Osteoblast (primary cell): ENCODE measurements at regions not wholly inside any gene's neighbourhood (a gene's known extent, or its start where the extent isn't known, plus 50 kb on each side); places are given as distances from the start of the nearest gene placed in this dataset.

Source experiments
- DNase-seq: peaks from one replicate; pipeline ENCODE4 v3.0.0; 2011; ENCODE audit warnings: low spot score, mixed read lengths; ENCODE audit not compliant: insufficient read length; ENCODE audit errors: missing footprints
- H2AFZ ChIP-seq: 2 replicates; pipeline ENCODE4 v1.6.0; 2011; ENCODE audit warnings: mild to moderate bottlenecking, low read length
- H3K27ac ChIP-seq: 2 replicates; pipeline ENCODE4 v1.5.1; 2011; ENCODE audit warnings: mild to moderate bottlenecking, low read depth, low read length, moderate library complexity
- H3K27me3 ChIP-seq: 2 replicates; pipeline ENCODE4 v1.6.0; 2012; ENCODE audit warnings: mild to moderate bottlenecking, control low read depth, inconsistent platforms, low read length, moderate library complexity; ENCODE audit not compliant: insufficient read depth
- H3K36me3 ChIP-seq: 2 replicates; pipeline ENCODE4 v1.5.1; 2011; ENCODE audit warnings: mild to moderate bottlenecking, low read length, control low read depth, moderate library complexity; ENCODE audit not compliant: insufficient read depth
- H3K4me1 ChIP-seq: 2 replicates; pipeline ENCODE4 v1.5.1; 2011; ENCODE audit warnings: mild to moderate bottlenecking, low read length, control low read depth, moderate library complexity; ENCODE audit not compliant: insufficient read depth
- H3K4me2 ChIP-seq: 2 replicates; pipeline ENCODE4 v1.6.0; 2011; ENCODE audit warnings: mild to moderate bottlenecking, low read length; ENCODE audit not compliant: insufficient read depth
- H3K4me3 ChIP-seq: fragments of 200-600 bp; sonication (generic); 3 replicates; pipeline ENCODE4 v1.5.1; 2012; ENCODE audit warnings: mild to moderate bottlenecking, low read length, inconsistent platforms; ENCODE audit not compliant: insufficient read depth
- H3K79me2 ChIP-seq: 2 replicates; pipeline ENCODE4 v1.6.0; 2012; ENCODE audit warnings: mild to moderate bottlenecking, low read length, control low read depth, inconsistent platforms; ENCODE audit not compliant: insufficient read depth
- H3K9me3 ChIP-seq: 2 replicates; pipeline ENCODE4 v1.5.1; 2011; ENCODE audit warnings: low read depth, low read length, control low read depth
- H4K20me1 ChIP-seq: 2 replicates; pipeline ENCODE4 v1.6.0; 2012; ENCODE audit warnings: mild to moderate bottlenecking, low read length, control low read depth; ENCODE audit not compliant: insufficient read depth
- CTCF ChIP-seq: IDR thresholded peaks from 2 replicates; pipeline ENCODE4 v1.5.1; 2011; ENCODE audit warnings: mild to moderate bottlenecking, low read depth, low read length, moderate library complexity; ENCODE audit errors: extremely low read depth

- Histone ChIP-seq H3K4me3 (no peak overlapping the region), H3K4me2 (no peak overlapping the region), H3K36me3 (no peaks in the 10 kb centered on the region), H3K27ac (no peak overlapping the region), H4K20me1 (no peaks in the 10 kb centered on the region), H3K4me1 (no peaks in the 10 kb centered on the region), H3K27me3 (no peaks in the 10 kb centered on the region), H2AFZ (no peak overlapping the region), H3K79me2 (no peaks in the 10 kb centered on the region), H3K9me3 (no peaks in the 10 kb centered on the region)
- DNase-seq = no peak
- TF ChIP-seq CTCF = no peak
These were observed 654.3 kb upstream of the KIF2B start for GRCh38 chr17:53168413-53168812.

GRCh38 chr17:53166731-53167130 lies 656.0 kb upstream of the KIF2B start:
- DNase-seq = no peak
- H3K79me2 ChIP-seq = no peaks in the 10 kb centered on the region
- no peaks in the 10 kb centered on the region for H3K36me3 ChIP-seq
- no peak overlapping the region for H3K27ac ChIP-seq
- H3K4me1 ChIP-seq = no peaks in the 10 kb centered on the region
- no peak overlapping the region for H3K4me3 ChIP-seq
- no peak overlapping the region for H2AFZ ChIP-seq
- peaks cover 2% of the 10 kb centered on the region for H3K9me3 ChIP-seq
- no peak for TF ChIP-seq CTCF
- no peaks in the 10 kb centered on the region for H3K27me3 ChIP-seq
- H3K4me2 ChIP-seq = no peak overlapping the region
- H4K20me1 ChIP-seq = no peaks in the 10 kb centered on the region

- H3K27me3 ChIP-seq = no peaks in the 10 kb centered on the region
- H3K9me3 ChIP-seq = no peaks in the 10 kb centered on the region
- DNase-seq = no peak
- no peaks in the 10 kb centered on the region for H3K36me3 ChIP-seq
- H2AFZ ChIP-seq = no peak overlapping the region
- H3K4me2 ChIP-seq = no peak overlapping the region
- H4K20me1 ChIP-seq = no peaks in the 10 kb centered on the region
- H3K4me3 ChIP-seq = no peak overlapping the region
- H3K27ac ChIP-seq = no peak overlapping the region
- no peaks in the 10 kb centered on the region for H3K79me2 ChIP-seq
- TF ChIP-seq CTCF = no peak
- H3K4me1 ChIP-seq = no peaks in the 10 kb centered on the region
These were observed 672.5 kb upstream of the KIF2B start for GRCh38 chr17:53150101-53150698.

GRCh38 chr17:53149316-53149715 lies 673.4 kb upstream of the KIF2B start:
- Histone ChIP-seq H3K79me2 (no peaks in the 10 kb centered on the region), H2AFZ (no peak overlapping the region), H3K27me3 (no peaks in the 10 kb centered on the region), H3K4me1 (no peaks in the 10 kb centered on the region), H3K9me3 (no peaks in the 10 kb centered on the region), H3K27ac (no peak overlapping the region), H4K20me1 (no peaks in the 10 kb centered on the region), H3K4me2 (no peak overlapping the region), H3K36me3 (no peaks in the 10 kb centered on the region), H3K4me3 (no peak overlapping the region)
- DNase-seq = no peak
- TF ChIP-seq CTCF = no peak
